ENCODE measurements at regions not wholly inside any gene's neighbourhood (a gene's known extent, or its start where the extent isn't known, plus 50 kb on each side); places are given as distances from the start of the nearest gene placed in this dataset.

- Mint-ChIP-seq H3K9me3 (ENCODE audit: unreplicated experiment) (peaks cover 7% of the 10 kb centered on the region), H3K36me3 (ENCODE audit: low read depth, unreplicated experiment) (peaks cover 2% of the 10 kb centered on the region), H3K27me3 (ENCODE audit: low read depth, unreplicated experiment) (no peaks in the 10 kb centered on the region), H3K4me3 (ENCODE audit: unreplicated experiment) (no peak overlapping the region), H3K27ac (ENCODE audit: unreplicated experiment) (no peak overlapping the region), H3K4me1 (ENCODE audit: low read depth, unreplicated experiment) (peaks cover 7% of the 10 kb centered on the region)
- TF ChIP-seq EZH2 (IDR thresholded peaks at IDR 0.05; ENCODE audit: insufficient read depth, low read length) = no peak
- TF ChIP-seq, protein P1, sequence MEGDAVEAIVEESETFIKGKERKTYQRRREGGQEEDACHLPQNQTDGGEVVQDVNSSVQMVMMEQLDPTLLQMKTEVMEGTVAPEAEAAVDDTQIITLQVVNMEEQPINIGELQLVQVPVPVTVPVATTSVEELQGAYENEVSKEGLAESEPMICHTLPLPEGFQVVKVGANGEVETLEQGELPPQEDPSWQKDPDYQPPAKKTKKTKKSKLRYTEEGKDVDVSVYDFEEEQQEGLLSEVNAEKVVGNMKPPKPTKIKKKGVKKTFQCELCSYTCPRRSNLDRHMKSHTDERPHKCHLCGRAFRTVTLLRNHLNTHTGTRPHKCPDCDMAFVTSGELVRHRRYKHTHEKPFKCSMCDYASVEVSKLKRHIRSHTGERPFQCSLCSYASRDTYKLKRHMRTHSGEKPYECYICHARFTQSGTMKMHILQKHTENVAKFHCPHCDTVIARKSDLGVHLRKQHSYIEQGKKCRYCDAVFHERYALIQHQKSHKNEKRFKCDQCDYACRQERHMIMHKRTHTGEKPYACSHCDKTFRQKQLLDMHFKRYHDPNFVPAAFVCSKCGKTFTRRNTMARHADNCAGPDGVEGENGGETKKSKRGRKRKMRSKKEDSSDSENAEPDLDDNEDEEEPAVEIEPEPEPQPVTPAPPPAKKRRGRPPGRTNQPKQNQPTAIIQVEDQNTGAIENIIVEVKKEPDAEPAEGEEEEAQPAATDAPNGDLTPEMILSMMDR (IDR thresholded peaks at IDR 0.05; ENCODE audit: insufficient read depth, low read depth, low read length) = no peak
- Histone ChIP-seq H3K4me2 (ENCODE audit: low read length) (no peak overlapping the region), H3K79me2 (ENCODE audit: insufficient read depth, low read length) (no peaks in the 10 kb centered on the region), H3K4me1 (ENCODE audit: insufficient read depth, low read length) (no peaks in the 10 kb centered on the region), H3K36me3 (ENCODE audit: insufficient read depth, low read length) (no peaks in the 10 kb centered on the region), H3K4me3 (ENCODE audit: insufficient read depth, low read depth, low read length) (no peak overlapping the region), H3K9me3 (ENCODE audit: insufficient read depth, low read depth, low read length) (no peaks in the 10 kb centered on the region), H3K9ac (ENCODE audit: low read length) (no peak overlapping the region), H2AFZ (ENCODE audit: low read depth, low read length) (no peak overlapping the region), H4K20me1 (ENCODE audit: insufficient read depth, low read length) (no peaks in the 10 kb centered on the region), H3K27ac (ENCODE audit: low read depth, low read length) (no peak overlapping the region), H3K27me3 (ENCODE audit: insufficient read depth, low read length) (no peaks in the 10 kb centered on the region)
- peak; percentile 27 for DNase-seq (ENCODE audit: low read depth)
- no peak for FAIRE-seq
Measured at GRCh38 chr10:4623757-4624420, 202.1 kb upstream of the AKR1E2 start.

DNA sequence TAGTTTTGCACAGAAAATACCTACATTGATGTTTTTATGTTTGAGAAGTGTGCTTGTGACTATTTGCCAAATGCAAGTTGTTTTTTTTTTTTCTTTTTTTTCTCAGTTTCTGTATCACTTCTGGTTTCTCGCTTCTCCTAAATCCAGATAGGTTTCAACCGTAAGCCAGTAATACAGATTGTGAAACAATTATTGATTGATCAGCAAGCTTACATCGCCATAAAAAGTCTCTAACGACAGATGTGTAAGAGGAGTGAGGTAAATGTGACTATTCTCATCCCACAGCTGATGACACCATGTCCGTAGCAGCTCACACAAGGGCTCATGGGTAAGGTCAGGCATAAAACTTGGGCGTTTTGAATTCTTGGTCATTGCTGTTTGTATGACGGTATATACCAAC, 202.8 kb upstream of the AKR1E2 start:
- no peaks in the 10 kb centered on the region for H3K4me1 ChIP-seq (ENCODE audit: insufficient read depth, low read length)
- no peak for FAIRE-seq
- no peaks in the 10 kb centered on the region for H3K9me3 ChIP-seq (ENCODE audit: insufficient read depth, low read depth, low read length)
- no peak overlapping the region for H3K27ac ChIP-seq (ENCODE audit: low read depth, low read length)
- H3K27ac Mint-ChIP-seq (ENCODE audit: unreplicated experiment) = no peak overlapping the region
- TF ChIP-seq, protein P1 (IDR thresholded peaks at IDR 0.05; ENCODE audit: insufficient read depth, low read depth, low read length) = no peak
- no peak for TF ChIP-seq EZH2 (IDR thresholded peaks at IDR 0.05; ENCODE audit: insufficient read depth, low read length)
- no peaks in the 10 kb centered on the region for H3K79me2 ChIP-seq (ENCODE audit: insufficient read depth, low read length)
- H4K20me1 ChIP-seq (ENCODE audit: insufficient read depth, low read length) = no peaks in the 10 kb centered on the region
- H3K9me3 Mint-ChIP-seq (ENCODE audit: unreplicated experiment) = peaks cover 7% of the 10 kb centered on the region
- no peaks in the 10 kb centered on the region for H3K27me3 Mint-ChIP-seq (ENCODE audit: low read depth, unreplicated experiment)
- H2AFZ ChIP-seq (ENCODE audit: low read depth, low read length) = no peak overlapping the region
- no peaks in the 10 kb centered on the region for H3K36me3 ChIP-seq (ENCODE audit: insufficient read depth, low read length)
- no peak overlapping the region for H3K4me2 ChIP-seq (ENCODE audit: low read length)
- H3K4me1 Mint-ChIP-seq (ENCODE audit: low read depth, unreplicated experiment) = peaks cover 7% of the 10 kb centered on the region
- no peaks in the 10 kb centered on the region for H3K36me3 Mint-ChIP-seq (ENCODE audit: low read depth, unreplicated experiment)
- H3K4me3 Mint-ChIP-seq (ENCODE audit: unreplicated experiment) = no peak overlapping the region
- H3K27me3 ChIP-seq (ENCODE audit: insufficient read depth, low read length) = no peaks in the 10 kb centered on the region
- no peak overlapping the region for H3K4me3 ChIP-seq (ENCODE audit: insufficient read depth, low read depth, low read length)
- H3K9ac ChIP-seq (ENCODE audit: low read length) = no peak overlapping the region
- DNase-seq (ENCODE audit: low read depth) = no peak

- H3K4me2 ChIP-seq (ENCODE audit: low read length) = no peak overlapping the region
- peaks cover 3% of the 10 kb centered on the region for H3K9me3 Mint-ChIP-seq (ENCODE audit: unreplicated experiment)
- H2AFZ ChIP-seq (ENCODE audit: low read depth, low read length) = no peak overlapping the region
- no peak overlapping the region for H3K4me3 ChIP-seq (ENCODE audit: insufficient read depth, low read depth, low read length)
- no peak overlapping the region for H3K27ac ChIP-seq (ENCODE audit: low read depth, low read length)
- no peaks in the 10 kb centered on the region for H3K27me3 ChIP-seq (ENCODE audit: insufficient read depth, low read length)
- DNase-seq (ENCODE audit: low read depth) = no peak
- no peak overlapping the region for H3K9ac ChIP-seq (ENCODE audit: low read length)
- peaks cover 7% of the 10 kb centered on the region for H3K4me1 Mint-ChIP-seq (ENCODE audit: low read depth, unreplicated experiment)
- H3K27me3 Mint-ChIP-seq (ENCODE audit: low read depth, unreplicated experiment) = no peaks in the 10 kb centered on the region
- no peak for TF ChIP-seq EZH2 (IDR thresholded peaks at IDR 0.05; ENCODE audit: insufficient read depth, low read length)
- TF ChIP-seq, protein P1 (IDR thresholded peaks at IDR 0.05; ENCODE audit: insufficient read depth, low read depth, low read length) = no peak
- no peaks in the 10 kb centered on the region for H3K9me3 ChIP-seq (ENCODE audit: insufficient read depth, low read depth, low read length)
- H4K20me1 ChIP-seq (ENCODE audit: insufficient read depth, low read length) = no peaks in the 10 kb centered on the region
- FAIRE-seq = no peak
- no peaks in the 10 kb centered on the region for H3K36me3 Mint-ChIP-seq (ENCODE audit: low read depth, unreplicated experiment)
- peak overlapping the region; percentile 70 for H3K27ac Mint-ChIP-seq (ENCODE audit: unreplicated experiment)
- H3K79me2 ChIP-seq (ENCODE audit: insufficient read depth, low read length) = no peaks in the 10 kb centered on the region
- H3K4me1 ChIP-seq (ENCODE audit: insufficient read depth, low read length) = no peaks in the 10 kb centered on the region
- H3K4me3 Mint-ChIP-seq (ENCODE audit: unreplicated experiment) = no peak overlapping the region
- H3K36me3 ChIP-seq (ENCODE audit: insufficient read depth, low read length) = no peaks in the 10 kb centered on the region
Measured at GRCh38 chr10:4622384-4622783, 203.6 kb upstream of the AKR1E2 start.
